KMS-11 (cell line): ENCODE measurements at regions not wholly inside any gene's neighbourhood (a gene's known extent, or its start where the extent isn't known, plus 50 kb on each side); places are given as distances from the start of the nearest gene placed in this dataset.

ENCODE experiments used
- H2AFZ ChIP-seq: fragments of 200-600 bp; sonication (generic); 2 replicates; pipeline ENCODE4 v1.6.1; 2016; ENCODE audit warnings: antibody characterized with exemption, mixed run types, low read depth
- H3K27ac ChIP-seq: fragments of 200-600 bp; sonication (generic); 2 replicates; pipeline ENCODE4 v1.6.1; 2016; ENCODE audit warnings: mild to moderate bottlenecking, mixed run types
- H3K27me3 ChIP-seq: fragments of 200-600 bp; sonication (generic); 2 replicates; pipeline ENCODE4 v1.6.1; 2017; ENCODE audit warnings: mild to moderate bottlenecking, low read depth, mixed run types, moderate library complexity; ENCODE audit not compliant: insufficient read depth
- H3K36me3 ChIP-seq: fragments of 200-600 bp; sonication (generic); 2 replicates; pipeline ENCODE4 v1.6.1; 2017; ENCODE audit warnings: mild to moderate bottlenecking, mixed run types; ENCODE audit not compliant: insufficient read depth
- H3K4me1 ChIP-seq: fragments of 200-600 bp; sonication (generic); 2 replicates; pipeline ENCODE4 v1.6.1; 2016; ENCODE audit warnings: mild to moderate bottlenecking, low read depth, mixed run types; ENCODE audit not compliant: poor library complexity, severe bottlenecking
- H3K4me2 ChIP-seq: fragments of 200-600 bp; sonication (generic); 2 replicates; pipeline ENCODE4 v1.7.0; 2016; ENCODE audit warnings: mild to moderate bottlenecking, mixed run types
- H3K4me3 ChIP-seq: fragments of 200-600 bp; sonication (generic); IDR thresholded peaks from 2 replicates; pipeline ENCODE4 v1.6.1; 2017; ENCODE audit warnings: low read depth, low read length, mixed read lengths; ENCODE audit not compliant: insufficient read depth
- H3K79me2 ChIP-seq: fragments of 200-600 bp; sonication (generic); 2 replicates; pipeline ENCODE4 v1.6.1; 2016; ENCODE audit warnings: low read depth, mixed run types; ENCODE audit not compliant: insufficient read depth
- H3K9ac ChIP-seq: fragments of 200-600 bp; sonication (generic); 2 replicates; pipeline ENCODE4 v1.6.1; 2016; ENCODE audit warnings: mild to moderate bottlenecking, mixed run types
- H4K20me1 ChIP-seq: fragments of 200-600 bp; sonication (generic); 2 replicates; pipeline ENCODE4 v1.6.1; 2016; ENCODE audit warnings: mild to moderate bottlenecking, mixed run types; ENCODE audit not compliant: insufficient read depth
- CTCF ChIP-seq: fragments of 200-600 bp; sonication (generic); conservative IDR thresholded peaks from 2 replicates; pipeline ENCODE4 v1.6.1; 2017; ENCODE audit warnings: low read depth, mild to moderate bottlenecking, antibody characterized with exemption, low read length, moderate library complexity, mixed read lengths

GRCh38 chr1:234967121-234967520, 161.5 kb downstream of the TOMM20 start:
- H3K79me2 ChIP-seq, result no peaks in the 10 kb centered on the region
- H2AFZ ChIP-seq, result no peak overlapping the region
- peaks cover 41% of the 10 kb centered on the region for H3K4me1 ChIP-seq
- no peak overlapping the region for H3K4me3 ChIP-seq
- H3K27me3 ChIP-seq, result peaks cover 3% of the 10 kb centered on the region; the same call in 1 of the 2 replicates
- no peaks in the 10 kb centered on the region for H4K20me1 ChIP-seq
- H3K4me2 ChIP-seq, result no peak overlapping the region
- no peak overlapping the region for H3K27ac ChIP-seq
- no peaks in the 10 kb centered on the region for H3K36me3 ChIP-seq
- no peak for TF ChIP-seq CTCF
- H3K9ac ChIP-seq, result no peak overlapping the region

GRCh38 chr1:234965111-234965510, 163.5 kb downstream of the TOMM20 start:
- Histone ChIP-seq H3K4me3 (no peak overlapping the region), H3K27ac (no peak overlapping the region), H2AFZ (no peak overlapping the region), H3K36me3 (no peaks in the 10 kb centered on the region), H3K9ac (no peak overlapping the region), H3K27me3 (peaks cover 20% of the 10 kb centered on the region; the same call in 1 of the 2 replicates), H3K4me1 (peaks cover 49% of the 10 kb centered on the region), H4K20me1 (no peaks in the 10 kb centered on the region), H3K79me2 (no peaks in the 10 kb centered on the region), H3K4me2 (no peak overlapping the region)
- TF ChIP-seq CTCF, result no peak

- Histone ChIP-seq H2AFZ (peak overlapping the region; percentile 74), H3K27me3 (peaks cover 20% of the 10 kb centered on the region; the same call in 1 of the 2 replicates), H3K36me3 (no peaks in the 10 kb centered on the region), H3K27ac (peak overlapping the region; percentile 82), H3K79me2 (no peaks in the 10 kb centered on the region), H3K4me1 (peaks cover 49% of the 10 kb centered on the region), H3K9ac (peak overlapping the region; percentile 63; the same call in 1 of the 2 replicates), H3K4me2 (peak overlapping the region; percentile 83), H3K4me3 (peak overlapping the region; percentile 68), H4K20me1 (no peaks in the 10 kb centered on the region)
- no peak for TF ChIP-seq CTCF
These were observed 164.5 kb downstream of the TOMM20 start for GRCh38 chr1:234963904-234964702.

DNA sequence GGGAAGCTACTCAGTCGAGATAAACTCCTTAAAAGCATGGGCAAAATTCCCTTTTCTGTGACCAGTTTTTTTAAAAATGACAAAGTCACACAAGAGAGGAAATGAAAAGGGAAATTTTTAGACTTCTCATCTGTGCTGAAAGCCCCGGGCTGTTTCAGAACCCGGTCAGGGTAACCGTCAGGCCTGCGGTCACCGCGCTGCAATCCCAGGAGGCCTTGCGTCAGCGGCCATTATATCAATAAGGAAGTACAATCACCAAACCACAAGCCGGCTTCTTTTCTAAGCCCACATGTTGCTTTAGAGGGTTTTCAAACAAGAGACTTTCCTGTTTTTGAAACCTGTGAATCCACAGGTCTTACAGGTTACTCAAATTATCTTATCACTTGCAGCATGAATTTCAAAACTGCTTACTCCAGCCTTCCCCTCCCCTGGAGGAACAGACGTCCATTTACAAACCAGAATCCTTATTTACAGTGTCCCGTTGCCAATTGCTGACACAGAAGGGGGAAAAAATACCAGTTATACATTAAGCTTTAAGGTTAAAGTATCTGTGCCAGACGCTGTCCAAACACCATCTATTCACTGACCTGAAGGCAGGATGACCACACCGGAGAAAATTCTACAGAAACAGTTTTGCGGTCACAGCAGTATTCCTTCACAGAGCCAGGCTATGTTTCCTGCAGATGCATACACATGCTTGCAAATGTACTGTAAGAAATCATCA, 165.3 kb downstream of the TOMM20 start:
- Histone ChIP-seq H3K9ac (peak overlapping the region; percentile 63; the same call in 1 of the 2 replicates), H3K4me3 (peak overlapping the region; percentile 68), H3K4me1 (peaks cover 49% of the 10 kb centered on the region), H3K27me3 (peaks cover 20% of the 10 kb centered on the region; the same call in 1 of the 2 replicates), H3K4me2 (peak overlapping the region; percentile 83), H3K27ac (peak overlapping the region; percentile 82), H3K79me2 (no peaks in the 10 kb centered on the region), H4K20me1 (no peaks in the 10 kb centered on the region), H2AFZ (peak overlapping the region; percentile 74), H3K36me3 (no peaks in the 10 kb centered on the region)
- TF ChIP-seq CTCF, result no peak
